PC-9 (cell line): ENCODE measurements at regions not wholly inside any gene's neighbourhood (a gene's known extent, or its start where the extent isn't known, plus 50 kb on each side); places are given as distances from the start of the nearest gene placed in this dataset.

ENCODE experiments used
- BruUV-seq: library from RNA; stranded (reverse); fragments of 400-500 nt; replicated peaks from 2 replicates; lab custom pipeline; 2021; lab: Mats Ljungman, UMichigan
- CTCF ChIA-PET: fragments of 300-600 bp; sonication (Branson Sonifier 250); formaldehyde crosslinking; loops from one replicate; lab custom pipeline; 2022; ENCODE audit warnings: antibody characterized with exemption; lab: Charles Lee
- POLR2A ChIA-PET: fragments of 300-600 bp; sonication (Branson Sonifier 250); formaldehyde crosslinking; loops from one replicate; lab custom pipeline; 2022; ENCODE audit warnings: antibody characterized with exemption; ENCODE audit not compliant: unreplicated experiment; lab: Charles Lee
- DNase-seq, 2 experiments: peaks; one replicate each; pipeline versions ENCODE4 v3.0.0 to v3.0.0-alpha.2; 2015 to 2022; ENCODE audit warnings: mixed read lengths in 1 of 2
- H2AFZ ChIP-seq: fragments of 200-600 bp; sonication (generic); 2 replicates; pipeline ENCODE4 v1.8.1; 2017; ENCODE audit warnings: antibody characterized with exemption
- H3F3A ChIP-seq: fragments of 200-600 bp; sonication (generic); 2 replicates; pipeline ENCODE4 v1.8.1; 2017; ENCODE audit warnings: antibody characterized with exemption, mild to moderate bottlenecking, low read depth; ENCODE audit not compliant: insufficient read depth
- H3K27ac ChIP-seq: fragments of 200-600 bp; sonication (generic); 2 replicates; pipeline ENCODE4 v1.6.1; 2016; ENCODE audit warnings: mixed run types
- H3K27me3 ChIP-seq: fragments of 200-600 bp; sonication (generic); 2 replicates; pipeline ENCODE4 v1.6.1; 2016; ENCODE audit warnings: low read depth, mixed run types; ENCODE audit not compliant: insufficient read depth
- H3K36me3 ChIP-seq: fragments of 200-600 bp; sonication (generic); 2 replicates; pipeline ENCODE4 v1.6.1; 2016; ENCODE audit warnings: low read depth, mixed run types
- H3K4me1 ChIP-seq: fragments of 200-600 bp; sonication (generic); replicated peaks from 2 replicates; pipeline ENCODE4 v1.6.1; 2016; ENCODE audit warnings: mixed run types; ENCODE audit not compliant: insufficient read depth
- H3K4me2 ChIP-seq: fragments of 200-600 bp; sonication (generic); 2 replicates; pipeline ENCODE4 v1.6.1; 2017; ENCODE audit warnings: mixed run types
- H3K4me3 ChIP-seq: fragments of 200-600 bp; sonication (generic); 2 replicates; pipeline ENCODE4 v1.6.1; 2016; ENCODE audit warnings: mixed run types
- H3K79me2 ChIP-seq: fragments of 200-600 bp; sonication (generic); 2 replicates; pipeline ENCODE4 v1.6.1; 2017; ENCODE audit warnings: low read depth, mixed run types
- H3K9me2 ChIP-seq: fragments of 200-600 bp; sonication (generic); 2 replicates; pipeline ENCODE4 v1.8.1; 2017; ENCODE audit warnings: mild to moderate bottlenecking; ENCODE audit not compliant: insufficient read depth
- H3K9me3 ChIP-seq: fragments of 200-600 bp; sonication (generic); 2 replicates; pipeline ENCODE4 v1.8.1; 2016; ENCODE audit warnings: low read depth; ENCODE audit not compliant: insufficient read depth
- H4K20me1 ChIP-seq: fragments of 200-600 bp; sonication (generic); 2 replicates; pipeline ENCODE4 v1.8.1; 2017; ENCODE audit not compliant: insufficient read depth
- EZH2 ChIP-seq: fragments of 200-600 bp; sonication (generic); IDR thresholded peaks from 2 replicates; pipeline ENCODE4 v1.8.0; 2017; ENCODE audit warnings: antibody characterized with exemption, low read depth
- intact Hi-C: fragments of 100-400 bp; cut with micrococcal nuclease; formaldehyde crosslinking; loops from one replicate; pipeline ENCODE4 v1.10.0; 2022; ENCODE audit not compliant: unreplicated experiment
- TF ChIP-seq, protein P1 (sequence below): fragments of 200-600 bp; sonication (generic); conservative IDR thresholded peaks from 2 replicates; pipeline ENCODE4 v1.6.1; 2017; ENCODE audit warnings: mixed run types, antibody characterized with exemption, mild to moderate bottlenecking, moderate library complexity

DNA sequence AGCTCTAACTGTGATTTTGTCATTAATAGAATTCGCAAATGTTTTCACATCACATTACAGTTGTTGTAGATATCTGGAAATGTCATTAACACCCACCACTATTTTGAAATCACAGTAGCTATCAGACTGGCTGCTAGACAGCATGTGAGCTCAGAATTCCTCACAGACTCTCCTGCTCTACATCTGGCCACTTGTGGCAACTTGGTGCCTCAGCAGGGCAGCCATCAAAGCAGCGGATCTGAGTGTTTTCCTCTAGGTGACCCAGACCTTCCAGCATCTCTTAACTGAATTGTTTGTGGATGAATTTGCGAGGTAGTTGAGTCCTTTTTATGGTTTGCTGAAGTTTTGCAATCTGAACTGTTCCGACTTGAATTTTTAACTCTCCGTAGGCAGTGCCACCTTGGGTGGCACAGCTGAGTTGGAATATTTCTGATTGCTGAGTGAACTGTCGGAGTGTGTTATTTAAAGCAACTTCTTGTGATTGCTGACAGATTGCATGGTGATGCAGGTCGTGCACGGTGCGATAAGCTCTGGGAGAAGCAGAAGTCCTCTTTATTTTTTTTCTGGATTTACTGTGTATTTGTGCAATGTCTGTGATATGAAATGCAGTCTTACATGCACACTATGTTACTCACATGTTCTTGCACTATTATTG, 114.0 kb upstream of the PLET1 start:
- ChIA-PET CTCF (no interaction called here), POLR2A (no interaction called here)

DNA sequence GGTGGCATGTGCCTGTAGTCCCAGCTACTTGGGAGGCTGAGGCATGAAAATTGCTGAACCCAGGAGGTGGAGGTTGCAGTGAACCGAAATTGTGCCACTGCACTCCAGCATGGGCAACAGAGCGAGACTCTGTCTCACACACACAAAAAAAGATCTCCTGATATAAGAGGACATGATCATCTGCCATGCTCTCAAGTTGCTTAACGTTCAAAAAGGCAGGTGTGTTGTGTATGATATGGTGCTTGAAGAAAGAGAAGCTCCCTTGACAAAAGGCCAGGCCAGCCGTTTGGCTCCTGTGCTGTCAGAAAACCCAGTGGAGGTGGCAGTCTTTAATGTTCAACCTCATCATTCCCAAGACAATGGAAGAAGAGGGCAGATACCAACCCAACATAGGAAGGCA, 117.3 kb upstream of the PLET1 start:
- Histone ChIP-seq H3K27me3 (peaks cover 7% of the 10 kb centered on the region; the same call in 1 of the 2 replicates), H3K9me3 (no peaks in the 10 kb centered on the region), H3K36me3 (no peaks in the 10 kb centered on the region), H3K4me3 (no peak overlapping the region), H3K9me2 (no peaks in the 10 kb centered on the region), H3K4me2 (no peak overlapping the region), H3K79me2 (no peaks in the 10 kb centered on the region), H3K27ac (no peak overlapping the region), H2AFZ (no peak overlapping the region), H4K20me1 (no peaks in the 10 kb centered on the region), H3F3A (no peaks in the 10 kb centered on the region), H3K4me1 (no peaks in the 10 kb centered on the region)
- ChIA-PET POLR2A (no interaction called here), CTCF (no interaction called here)
- intact Hi-C loops: no loop called here
- TF ChIP-seq EZH2: no peak
- TF ChIP-seq, protein P1, sequence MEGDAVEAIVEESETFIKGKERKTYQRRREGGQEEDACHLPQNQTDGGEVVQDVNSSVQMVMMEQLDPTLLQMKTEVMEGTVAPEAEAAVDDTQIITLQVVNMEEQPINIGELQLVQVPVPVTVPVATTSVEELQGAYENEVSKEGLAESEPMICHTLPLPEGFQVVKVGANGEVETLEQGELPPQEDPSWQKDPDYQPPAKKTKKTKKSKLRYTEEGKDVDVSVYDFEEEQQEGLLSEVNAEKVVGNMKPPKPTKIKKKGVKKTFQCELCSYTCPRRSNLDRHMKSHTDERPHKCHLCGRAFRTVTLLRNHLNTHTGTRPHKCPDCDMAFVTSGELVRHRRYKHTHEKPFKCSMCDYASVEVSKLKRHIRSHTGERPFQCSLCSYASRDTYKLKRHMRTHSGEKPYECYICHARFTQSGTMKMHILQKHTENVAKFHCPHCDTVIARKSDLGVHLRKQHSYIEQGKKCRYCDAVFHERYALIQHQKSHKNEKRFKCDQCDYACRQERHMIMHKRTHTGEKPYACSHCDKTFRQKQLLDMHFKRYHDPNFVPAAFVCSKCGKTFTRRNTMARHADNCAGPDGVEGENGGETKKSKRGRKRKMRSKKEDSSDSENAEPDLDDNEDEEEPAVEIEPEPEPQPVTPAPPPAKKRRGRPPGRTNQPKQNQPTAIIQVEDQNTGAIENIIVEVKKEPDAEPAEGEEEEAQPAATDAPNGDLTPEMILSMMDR: no peak
- no peak for DNase-seq
- no TSS peak for BruUV-seq

More for the DNA sequence above, 114.0 kb upstream of the PLET1 start:
- Histone ChIP-seq H3K9me2 (no peaks in the 10 kb centered on the region), H3K4me2 (no peak overlapping the region), H3K4me1 (no peaks in the 10 kb centered on the region), H3K79me2 (no peaks in the 10 kb centered on the region), H3K4me3 (no peak overlapping the region), H2AFZ (no peak overlapping the region), H3F3A (no peaks in the 10 kb centered on the region), H3K36me3 (no peaks in the 10 kb centered on the region), H3K27me3 (peaks cover 7% of the 10 kb centered on the region; the same call in 1 of the 2 replicates), H4K20me1 (no peaks in the 10 kb centered on the region), H3K9me3 (no peaks in the 10 kb centered on the region), H3K27ac (no peak overlapping the region)
- no peak for TF ChIP-seq EZH2
- TF ChIP-seq, protein P1: no peak
- intact Hi-C loops: no loop called here
- no TSS peak for BruUV-seq
- DNase-seq: no peak

- ChIA-PET POLR2A (no interaction called here), CTCF (interaction anchor here (0.5 kb wide), 1 partner anchor 358 kb away, joined by 3 read pairs; no protein-coding TSS in a partner anchor)
- Histone ChIP-seq H3K36me3 (no peaks in the 10 kb centered on the region), H2AFZ (no peak overlapping the region), H3K4me1 (no peaks in the 10 kb centered on the region), H3K4me3 (no peak overlapping the region), H3K27me3 (peaks cover 7% of the 10 kb centered on the region; the same call in 1 of the 2 replicates), H3K9me2 (no peaks in the 10 kb centered on the region), H3K79me2 (no peaks in the 10 kb centered on the region), H3F3A (no peaks in the 10 kb centered on the region), H4K20me1 (no peaks in the 10 kb centered on the region), H3K27ac (no peak overlapping the region), H3K4me2 (no peak overlapping the region), H3K9me3 (no peaks in the 10 kb centered on the region)
- intact Hi-C loops: loop anchor here (5.0 kb wide), 1 partner anchor 88 kb away; no protein-coding TSS in a partner anchor
- no TSS peak for BruUV-seq
- TF ChIP-seq, protein P1: no peak
- no peak for TF ChIP-seq EZH2
- DNase-seq: no peak
These were observed 119.8 kb upstream of the PLET1 start for GRCh38 chr11:112380464-112380863.
